ENCODE measurements at regions not wholly inside any gene's neighbourhood (a gene's known extent, or its start where the extent isn't known, plus 50 kb on each side); places are given as distances from the start of the nearest gene placed in this dataset.

DNA sequence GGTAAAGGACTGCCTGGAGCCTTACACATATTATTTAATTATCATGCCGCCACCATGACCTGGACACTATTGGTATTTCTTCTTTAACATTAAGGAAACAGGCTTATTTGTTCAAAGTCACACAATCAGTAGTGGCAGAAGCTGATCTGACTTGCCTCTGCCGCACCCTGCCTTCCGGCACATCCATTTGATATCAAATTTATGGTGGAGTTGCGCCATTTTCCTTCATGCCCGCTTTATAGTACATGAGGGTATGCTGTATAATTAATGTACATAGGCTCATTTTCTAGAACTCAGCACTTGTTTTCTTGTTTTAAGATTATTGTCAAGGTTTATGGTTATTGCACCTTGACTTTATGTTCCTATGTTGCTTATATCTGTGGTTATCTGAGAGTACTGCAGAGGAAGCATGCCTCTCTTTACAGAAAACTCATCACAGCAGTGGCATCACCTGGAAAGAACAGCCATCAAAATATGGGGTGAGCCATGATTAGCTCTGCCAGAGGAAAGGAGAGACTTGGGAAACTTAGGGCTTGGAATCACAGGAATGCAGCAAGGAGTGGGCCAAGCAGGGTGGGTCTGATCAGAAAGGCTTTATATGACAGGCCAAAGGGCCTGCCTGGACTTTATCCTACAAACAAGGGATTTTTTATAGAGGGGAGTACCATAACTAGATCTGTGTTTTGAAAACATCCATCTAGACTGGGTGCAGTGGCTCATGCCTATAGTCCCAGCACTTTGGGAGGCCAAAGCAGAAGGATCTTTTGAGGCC lies 72.2 kb upstream of the GJB5 start:
- in situ Hi-C loops (cut with MboI; ENCODE audit: low pct_unique_long_range_greater_than_20kb in 2 of 9, low sequenced_read_pairs in 9 of 9, unreplicated experiment in 9 of 9), result no loop called here
- Histone ChIP-seq H3K4me1 (replicated peaks in 1 of 2) (peaks cover 0 to 5% of the 10 kb centered on the region in 2 donors), H3K4me3 (no peak overlapping the region), H3K27ac (no peak overlapping the region)
- WGBS, 10 experiments, result 62 to 100% (median 87%) methylated on average over 1 to 5 of the region's 5 CpGs
- ATAC-seq (replicated peaks in 6 of 8), result no peak

- 0 to 92% (median 57%) methylated on average over 1 to 3 of the region's 3 CpGs; no CpG with 5 or more reads in 3 of the 10 experiments for WGBS, 10 experiments
- no peak overlapping the region for H3K27ac ChIP-seq
- H3K4me1 ChIP-seq (replicated peaks in 1 of 2), result peaks cover 0 to 14% of the 10 kb centered on the region in 2 donors
- no peak overlapping the region for H3K4me3 ChIP-seq
- in situ Hi-C loops (cut with MboI; ENCODE audit: low pct_unique_long_range_greater_than_20kb in 2 of 9, low sequenced_read_pairs in 9 of 9, unreplicated experiment in 9 of 9), result no loop called here
- no peak for ATAC-seq (replicated peaks in 6 of 8)
These were observed 71.2 kb upstream of the GJB5 start for GRCh38 chr1:34683616-34684015.

- peak in 6 of 8 experiments; percentile 22 to 58 (median 25) for ATAC-seq (replicated peaks in 6 of 8)
- WGBS, 10 experiments, result 0 to 65% (median 28%) methylated on average over 1 to 5 of the region's 5 CpGs
- in situ Hi-C loops (cut with MboI; ENCODE audit: low pct_unique_long_range_greater_than_20kb in 2 of 9, low sequenced_read_pairs in 9 of 9, unreplicated experiment in 9 of 9), result no loop called here
- peaks cover 0 to 14% of the 10 kb centered on the region in 2 donors for H3K4me1 ChIP-seq (replicated peaks in 1 of 2)
- no peak overlapping the region for H3K4me3 ChIP-seq
- no peak overlapping the region for H3K27ac ChIP-seq
These were observed 70.6 kb upstream of the GJB5 start for GRCh38 chr1:34684266-34684665.

DNA sequence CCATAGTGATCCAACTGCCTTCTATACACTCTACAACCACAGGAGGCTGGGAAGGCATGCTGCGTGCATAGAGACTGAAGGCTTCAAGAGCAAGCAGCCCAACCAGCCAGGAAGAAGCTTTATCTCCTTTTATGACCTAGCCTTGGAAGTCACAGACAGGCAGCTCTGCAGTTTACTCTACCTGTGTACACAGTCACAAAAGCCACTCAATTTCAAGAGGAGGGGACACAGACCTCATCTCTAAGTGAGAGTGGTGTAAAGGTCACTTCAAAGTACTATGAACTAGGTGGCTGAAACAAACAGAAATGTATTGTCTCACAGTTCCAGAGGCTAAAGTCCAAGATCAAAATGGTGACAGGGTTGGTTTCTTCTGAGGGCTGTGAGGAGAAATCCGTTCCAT lies 69.6 kb upstream of the GJB5 start:
- ATAC-seq (replicated peaks in 6 of 8), result no peak
- Histone ChIP-seq H3K4me1 (replicated peaks in 1 of 2) (peaks cover 0 to 14% of the 10 kb centered on the region in 2 donors), H3K4me3 (no peak overlapping the region), H3K27ac (no peak overlapping the region)
- in situ Hi-C loops (cut with MboI; ENCODE audit: low pct_unique_long_range_greater_than_20kb in 2 of 9, low sequenced_read_pairs in 9 of 9, unreplicated experiment in 9 of 9), result no loop called here
- 0 to 93% (median 80%) methylated on average over 1 to 2 of the region's 2 CpGs; no CpG with 5 or more reads in 3 of the 10 experiments for WGBS, 10 experiments

- WGBS, 10 experiments, result 0 to 100% (median 100%) methylated on average over 1 to 2 of the region's 2 CpGs; no CpG with 5 or more reads in 3 of the 10 experiments
- no peak overlapping the region for H3K27ac ChIP-seq
- in situ Hi-C loops (cut with MboI; ENCODE audit: low pct_unique_long_range_greater_than_20kb in 2 of 9, low sequenced_read_pairs in 9 of 9, unreplicated experiment in 9 of 9), result no loop called here
- no peak for ATAC-seq (replicated peaks in 6 of 8)
- H3K4me3 ChIP-seq, result no peak overlapping the region
- H3K4me1 ChIP-seq (replicated peaks in 1 of 2), result peaks cover 0 to 14% of the 10 kb centered on the region in 2 donors
These were observed 68.3 kb upstream of the GJB5 start for GRCh38 chr1:34686531-34686930.

DNA sequence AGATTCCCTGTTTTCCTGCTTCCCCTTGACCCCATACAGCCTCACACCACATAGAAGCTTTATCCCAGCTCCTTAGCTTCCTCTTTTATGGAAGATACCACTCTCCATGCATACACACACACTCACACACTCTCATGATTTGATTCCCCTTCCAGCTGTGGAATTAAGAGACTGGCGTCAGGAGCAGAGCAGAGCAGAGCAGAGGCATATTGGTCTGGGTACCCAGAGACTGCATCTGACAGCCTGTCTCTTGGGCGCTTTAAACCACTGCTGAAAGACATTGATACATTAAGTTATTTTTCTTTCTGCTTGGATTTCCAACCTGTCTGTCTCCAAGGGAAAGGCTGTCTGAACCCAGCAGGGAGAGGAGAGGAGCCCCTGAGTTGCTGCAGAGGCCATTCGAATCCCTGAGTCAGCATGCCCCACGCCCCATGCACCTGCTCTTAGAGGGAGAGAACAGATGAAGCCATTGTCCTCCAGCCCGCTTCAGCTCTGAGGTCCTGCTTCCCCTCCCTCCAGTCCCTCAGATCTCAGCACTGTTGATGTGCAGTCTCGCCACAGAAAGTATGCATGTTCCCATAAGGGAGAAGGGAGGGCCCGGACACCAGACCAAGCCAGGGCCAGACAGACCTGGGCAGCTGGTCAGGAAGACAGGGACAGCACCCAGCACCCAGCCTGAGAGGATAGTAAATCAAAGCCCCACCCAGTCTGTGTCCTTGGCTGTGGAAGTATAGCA lies 66.7 kb upstream of the GJB5 start:
- in situ Hi-C loops (cut with MboI; ENCODE audit: low pct_unique_long_range_greater_than_20kb in 2 of 9, low sequenced_read_pairs in 9 of 9, unreplicated experiment in 9 of 9), result no loop called here
- peak overlapping the region in 1 of 2 donors; percentile 24 for H3K27ac ChIP-seq
- H3K4me3 ChIP-seq, result no peak overlapping the region
- ATAC-seq (replicated peaks in 6 of 8), result peak; percentile 45 to 93 (median 86)
- H3K4me1 ChIP-seq (replicated peaks in 1 of 2), result peaks cover 0 to 19% of the 10 kb centered on the region in 2 donors
- WGBS, 10 experiments, result 0 to 83% (median 37%) methylated on average over 1 to 7 of the region's 7 CpGs; no CpG with 5 or more reads in 2 of the 10 experiments

DNA sequence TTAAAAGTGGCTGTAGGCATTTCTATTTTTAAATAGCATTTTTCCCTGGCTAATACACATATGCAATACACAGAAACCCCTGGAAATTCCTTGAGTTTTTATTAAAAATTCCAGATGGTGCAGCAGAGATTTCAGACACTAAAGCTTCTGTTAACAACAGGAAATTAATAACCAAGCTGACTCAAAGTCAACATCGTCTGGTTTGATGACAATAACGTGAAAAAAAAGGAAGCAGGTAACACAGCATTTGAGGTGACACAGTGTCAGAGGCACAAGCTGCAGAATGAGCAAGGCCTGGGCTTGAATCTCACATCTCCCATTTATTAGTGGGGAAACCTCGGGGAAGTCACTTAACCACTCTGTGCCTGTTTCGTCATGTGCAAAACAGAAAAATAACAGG lies 64.6 kb upstream of the GJB5 start:
- Histone ChIP-seq H3K4me1 (replicated peaks in 1 of 2) (peaks cover 0 to 14% of the 10 kb centered on the region in 2 donors), H3K27ac (no peak overlapping the region), H3K4me3 (no peak overlapping the region)
- in situ Hi-C loops (cut with MboI; ENCODE audit: low pct_unique_long_range_greater_than_20kb in 2 of 9, low sequenced_read_pairs in 9 of 9, unreplicated experiment in 9 of 9), result no loop called here
- 8 to 92% (median 40%) methylated on average over 1 to 4 of the region's 4 CpGs; no CpG with 5 or more reads in 1 of the 10 experiments for WGBS, 10 experiments
- ATAC-seq (replicated peaks in 6 of 8), result peak in 1 of 8 experiments; percentile 10

DNA sequence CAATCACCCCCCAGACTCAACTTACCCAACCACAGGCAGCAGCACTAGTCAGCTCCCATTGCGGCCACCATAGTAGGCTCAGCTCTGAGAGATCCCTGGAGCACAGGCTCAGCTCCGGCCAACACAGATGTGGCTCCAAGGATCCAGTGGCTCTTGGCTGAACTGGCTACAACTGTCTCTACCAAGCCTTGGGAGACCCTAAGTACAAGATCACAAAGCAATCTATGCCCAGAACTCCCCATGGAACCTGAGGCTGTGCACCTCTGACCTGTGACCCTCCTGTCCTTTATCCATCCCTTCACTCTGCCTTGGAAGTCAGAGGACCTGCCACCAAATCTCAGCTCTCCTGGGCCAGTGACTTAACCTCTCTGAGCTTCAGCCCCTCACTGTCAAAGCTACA lies 61.8 kb upstream of the GJB5 start:
- 33 to 100% (median 44%) methylated on average over 1 to 2 of the region's 2 CpGs; no CpG with 5 or more reads in 5 of the 10 experiments for WGBS, 10 experiments
- H3K4me1 ChIP-seq (replicated peaks in 1 of 2), result peaks cover 6 to 36% of the 10 kb centered on the region in 2 donors
- no peak for ATAC-seq (replicated peaks in 6 of 8)
- no peak overlapping the region for H3K4me3 ChIP-seq
- no peak overlapping the region for H3K27ac ChIP-seq
- in situ Hi-C loops (cut with MboI; ENCODE audit: low pct_unique_long_range_greater_than_20kb in 2 of 9, low sequenced_read_pairs in 9 of 9, unreplicated experiment in 9 of 9), result no loop called here

GRCh38 chr1:34694383-34694782 lies 60.5 kb upstream of the GJB5 start:
- 8 to 97% (median 68%) methylated on average over 1 to 3 of the region's 3 CpGs; no CpG with 5 or more reads in 4 of the 10 experiments for WGBS, 10 experiments
- Histone ChIP-seq H3K4me3 (no peak overlapping the region), H3K4me1 (replicated peaks in 1 of 2) (peaks cover 6 to 35% of the 10 kb centered on the region in 2 donors), H3K27ac (no peak overlapping the region)
- ATAC-seq (replicated peaks in 6 of 8), result no peak
- in situ Hi-C loops (cut with MboI; ENCODE audit: low pct_unique_long_range_greater_than_20kb in 2 of 9, low sequenced_read_pairs in 9 of 9, unreplicated experiment in 9 of 9), result no loop called here

- WGBS, 10 experiments, result 33 to 96% (median 87%) methylated on average over 1 to 7 of the region's 7 CpGs; no CpG with 5 or more reads in 2 of the 10 experiments
- ATAC-seq (replicated peaks in 6 of 8), result peak in 1 of 8 experiments; percentile 31
- in situ Hi-C loops (cut with MboI; ENCODE audit: low pct_unique_long_range_greater_than_20kb in 2 of 9, low sequenced_read_pairs in 9 of 9, unreplicated experiment in 9 of 9), result no loop called here
- Histone ChIP-seq H3K4me1 (replicated peaks in 1 of 2) (peaks cover 6 to 35% of the 10 kb centered on the region in 2 donors), H3K27ac (no peak overlapping the region), H3K4me3 (no peak overlapping the region)
These were observed 59.3 kb upstream of the GJB5 start for GRCh38 chr1:34695580-34695979.

DNA sequence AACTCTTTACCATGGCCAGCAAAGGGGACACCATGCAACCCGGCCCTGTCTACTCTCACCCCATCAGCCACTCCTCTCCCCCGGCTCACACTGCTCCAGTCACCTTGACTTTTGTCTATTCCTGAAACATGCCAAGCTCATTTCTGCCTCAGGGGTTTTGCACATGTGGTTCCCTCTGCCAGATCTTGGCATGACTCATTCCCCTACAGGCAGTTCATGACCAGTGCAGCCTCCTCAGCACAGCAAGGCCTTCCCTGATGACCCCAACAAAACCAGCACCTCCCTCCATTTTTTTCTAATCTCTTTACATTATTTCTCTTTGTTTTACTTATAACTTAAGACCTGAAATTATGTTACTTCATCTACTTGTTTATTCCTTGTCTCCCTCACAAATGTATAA lies 58.6 kb upstream of the GJB5 start:
- in situ Hi-C loops (cut with MboI; ENCODE audit: low pct_unique_long_range_greater_than_20kb in 2 of 9, low sequenced_read_pairs in 9 of 9, unreplicated experiment in 9 of 9), result no loop called here
- no peak overlapping the region for H3K4me3 ChIP-seq
- H3K4me1 ChIP-seq (replicated peaks in 1 of 2), result peaks cover 6 to 35% of the 10 kb centered on the region in 2 donors
- peak in 3 of 8 experiments; percentile 73 to 96 (median 88) for ATAC-seq (replicated peaks in 6 of 8)
- H3K27ac ChIP-seq, result no peak overlapping the region
- WGBS, 10 experiments, result 0 to 90% (median 61%) methylated on average over 1 to 2 of the region's 2 CpGs; no CpG with 5 or more reads in 4 of the 10 experiments

- Histone ChIP-seq H3K4me3 (no peak overlapping the region), H3K4me1 (replicated peaks in 1 of 2) (peaks cover 6 to 35% of the 10 kb centered on the region in 2 donors), H3K27ac (peak overlapping the region in 1 of 2 donors; percentile 62)
- 0 to 91% (median 62%) methylated on average over 3 to 5 of the region's 5 CpGs; no CpG with 5 or more reads in 2 of the 10 experiments for WGBS, 10 experiments
- in situ Hi-C loops (cut with MboI; ENCODE audit: low pct_unique_long_range_greater_than_20kb in 2 of 9, low sequenced_read_pairs in 9 of 9, unreplicated experiment in 9 of 9), result no loop called here
- peak in 1 of 8 experiments; percentile 37 for ATAC-seq (replicated peaks in 6 of 8)
These were observed 57.9 kb upstream of the GJB5 start for GRCh38 chr1:34696981-34697380.

DNA sequence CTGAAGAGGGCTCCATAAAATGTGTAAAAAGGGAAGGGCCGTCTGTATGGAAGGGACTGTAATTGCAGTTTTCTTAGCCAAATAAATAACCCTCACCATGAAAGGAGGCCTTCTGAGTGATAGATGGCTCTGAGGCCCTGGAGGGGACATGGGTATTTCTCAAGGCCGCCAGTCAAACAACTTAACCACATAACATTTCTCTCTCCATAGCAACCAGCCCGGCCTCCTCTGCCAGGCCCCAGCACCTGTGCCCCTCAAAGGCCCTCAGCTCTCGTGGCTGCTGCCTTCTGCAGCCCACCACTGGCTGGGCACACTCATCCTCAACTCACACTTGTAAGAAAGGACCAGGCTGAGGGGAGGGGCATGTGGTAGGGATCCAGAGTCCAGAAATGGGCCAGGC lies 57.0 kb upstream of the GJB5 start:
- ATAC-seq (replicated peaks in 6 of 8), result peak in 5 of 8 experiments; percentile 85 to 94 (median 86)
- in situ Hi-C loops (cut with MboI; ENCODE audit: low pct_unique_long_range_greater_than_20kb in 2 of 9, low sequenced_read_pairs in 9 of 9, unreplicated experiment in 9 of 9), result no loop called here
- 0 to 71% (median 11%) methylated on average over 1 to 4 of the region's 4 CpGs; no CpG with 5 or more reads in 1 of the 10 experiments for WGBS, 10 experiments

More for the DNA sequence above, 57.0 kb upstream of the GJB5 start:
- Histone ChIP-seq H3K4me3 (no peak overlapping the region), H3K4me1 (replicated peaks in 1 of 2) (peaks cover 6 to 30% of the 10 kb centered on the region in 2 donors), H3K27ac (peak overlapping the region in 1 of 2 donors; percentile 62)

Measured in motor neuron (in vitro differentiated cells).